Stimulated activated CD8-positive, alpha-beta memory T cell treated with anti-CD3 and anti-CD28 coated beads, Interleukin-2, amount 100 ng/mL, for 48 hours (primary cell): ENCODE measurements at regions not wholly inside any gene's neighbourhood (a gene's known extent, or its start where the extent isn't known, plus 50 kb on each side); places are given as distances from the start of the nearest gene placed in this dataset.
"Not testable (repeated sequence)": the region's sequence is repeated elsewhere in the genome, so short reads cannot be mapped to it uniquely, and the experiment has no call there.

ENCODE experiments used
- DNase-seq, 2 donors: peaks; one replicate each; pipeline ENCODE4 v3.0.0-alpha.2; 2020; ENCODE audit warnings: low read depth in 2 of 2

- no peak for DNase-seq
These were observed 334.9 kb upstream of the ADGRL3 start for GRCh38 chr4:60865273-60865672.

GRCh38 chr4:60868232-60868960 is 331.7 kb upstream of the ADGRL3 start:
- DNase-seq, result no peak

- no peak for DNase-seq
These were observed 320.9 kb upstream of the ADGRL3 start for GRCh38 chr4:60879135-60879701.

- no peak for DNase-seq
These were observed 315.5 kb upstream of the ADGRL3 start for GRCh38 chr4:60884587-60884986.

GRCh38 chr4:60885011-60885410 is 315.1 kb upstream of the ADGRL3 start:
- DNase-seq, result no peak

GRCh38 chr4:60890743-60891142 is 309.4 kb upstream of the ADGRL3 start:
- no peak for DNase-seq

- no peak for DNase-seq
These were observed 308.2 kb upstream of the ADGRL3 start for GRCh38 chr4:60891947-60892346.

GRCh38 chr4:60897415-60897814 is 302.7 kb upstream of the ADGRL3 start:
- no peak for DNase-seq

- no peak for DNase-seq
These were observed 295.0 kb upstream of the ADGRL3 start for GRCh38 chr4:60905162-60905561.

- no peak for DNase-seq
These were observed 289.0 kb upstream of the ADGRL3 start for GRCh38 chr4:60911127-60911526.

- DNase-seq, result no peak
These were observed 287.1 kb upstream of the ADGRL3 start for GRCh38 chr4:60913002-60913401.

GRCh38 chr4:60913671-60914070 is 286.5 kb upstream of the ADGRL3 start:
- no peak for DNase-seq

- DNase-seq, result not testable (repeated sequence)
These were observed 278.4 kb upstream of the ADGRL3 start for GRCh38 chr4:60921735-60922134.

- DNase-seq, result no peak
These were observed 277.1 kb upstream of the ADGRL3 start for GRCh38 chr4:60923075-60923474.

- DNase-seq, result no peak
These were observed 273.5 kb upstream of the ADGRL3 start for GRCh38 chr4:60926624-60927023.

- DNase-seq, result no peak
These were observed 269.3 kb upstream of the ADGRL3 start for GRCh38 chr4:60930866-60931265.

GRCh38 chr4:60934566-60935295 is 265.4 kb upstream of the ADGRL3 start:
- DNase-seq, result no peak

GRCh38 chr4:60938181-60938580 is 261.9 kb upstream of the ADGRL3 start:
- no peak for DNase-seq

GRCh38 chr4:60938621-60939020 is 261.5 kb upstream of the ADGRL3 start:
- DNase-seq, result no peak

GRCh38 chr4:60944060-60944459 is 256.1 kb upstream of the ADGRL3 start:
- no peak for DNase-seq

GRCh38 chr4:60945641-60946040 is 254.5 kb upstream of the ADGRL3 start:
- no peak for DNase-seq

- DNase-seq, result no peak
These were observed 252.1 kb upstream of the ADGRL3 start for GRCh38 chr4:60948008-60948407.

- no peak for DNase-seq
These were observed 247.2 kb upstream of the ADGRL3 start for GRCh38 chr4:60952921-60953320.
